HG02852 (cell line): ENCODE measurements at regions not wholly inside any gene's neighbourhood (a gene's known extent, or its start where the extent isn't known, plus 50 kb on each side); places are given as distances from the start of the nearest gene placed in this dataset.
"Not testable (repeated sequence)": the region's sequence is repeated elsewhere in the genome, so short reads cannot be mapped to it uniquely, and the experiment has no call there.

Experiments used
- ATAC-seq: cut with Tn5 transposase; IDR thresholded peaks from one replicate; pipeline ENCODE4 v1.9.1; 2021; ENCODE audit warnings: mild to moderate bottlenecking, moderate library complexity; ENCODE audit not compliant: unreplicated experiment

DNA sequence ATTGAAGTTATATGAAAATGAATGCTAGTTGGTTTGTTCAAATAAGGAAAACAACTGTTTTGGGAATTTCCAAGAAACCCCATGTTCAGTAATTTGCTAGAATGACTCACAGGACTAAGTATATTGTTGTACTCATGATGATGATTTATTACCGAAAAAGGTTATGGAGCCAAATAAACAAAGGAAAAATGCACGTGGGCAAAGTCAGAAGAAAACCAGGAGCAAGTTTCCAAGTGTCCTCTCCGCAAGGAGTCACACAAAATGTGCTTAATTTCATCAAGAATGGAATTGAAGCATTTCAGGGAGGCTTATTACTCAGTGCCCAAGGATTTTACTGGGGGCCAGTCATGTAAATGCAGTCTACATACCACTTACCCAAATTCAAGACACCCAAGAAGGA lies 1652.4 kb upstream of the TMEFF2 start:
- ATAC-seq = no peak

DNA sequence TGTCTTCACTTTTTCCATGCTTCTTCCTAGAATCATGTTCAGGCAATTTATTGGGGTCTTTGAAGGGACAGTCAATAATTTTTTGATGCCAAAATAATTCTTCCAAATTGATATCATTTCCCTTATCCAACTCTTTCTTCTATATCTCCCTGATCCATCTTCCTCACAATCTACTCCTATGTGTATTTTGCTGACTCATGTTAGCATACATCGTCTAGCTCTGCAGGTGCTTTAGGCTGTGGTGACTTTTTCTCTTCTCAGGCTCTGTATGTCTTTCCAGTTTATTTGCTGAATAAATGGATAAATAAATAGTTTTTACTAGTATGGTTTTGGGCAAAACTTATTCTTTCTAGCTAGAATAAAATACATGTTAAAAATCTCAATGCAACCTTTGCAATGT lies 1650.9 kb upstream of the TMEFF2 start:
- ATAC-seq = no peak

DNA sequence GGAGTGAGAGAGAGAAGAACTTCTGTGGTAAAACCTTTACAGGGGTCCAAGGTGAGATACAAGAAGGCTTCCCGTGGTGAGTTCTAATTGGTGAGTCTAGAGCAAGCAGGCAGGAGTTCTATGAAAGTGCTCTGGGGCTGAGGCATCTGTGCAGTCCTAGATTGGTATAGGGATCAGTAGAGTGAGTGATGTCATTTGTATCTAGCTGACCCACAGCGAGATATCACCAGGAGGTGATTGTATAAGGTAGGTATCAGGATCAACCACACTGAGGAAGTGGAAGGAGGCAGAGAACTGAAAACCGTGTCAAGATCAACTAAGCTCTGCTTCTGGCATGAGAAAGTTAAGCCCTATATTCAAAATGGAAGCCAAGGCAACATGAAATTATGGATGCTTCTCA lies 1648.9 kb upstream of the TMEFF2 start:
- ATAC-seq = no peak

DNA sequence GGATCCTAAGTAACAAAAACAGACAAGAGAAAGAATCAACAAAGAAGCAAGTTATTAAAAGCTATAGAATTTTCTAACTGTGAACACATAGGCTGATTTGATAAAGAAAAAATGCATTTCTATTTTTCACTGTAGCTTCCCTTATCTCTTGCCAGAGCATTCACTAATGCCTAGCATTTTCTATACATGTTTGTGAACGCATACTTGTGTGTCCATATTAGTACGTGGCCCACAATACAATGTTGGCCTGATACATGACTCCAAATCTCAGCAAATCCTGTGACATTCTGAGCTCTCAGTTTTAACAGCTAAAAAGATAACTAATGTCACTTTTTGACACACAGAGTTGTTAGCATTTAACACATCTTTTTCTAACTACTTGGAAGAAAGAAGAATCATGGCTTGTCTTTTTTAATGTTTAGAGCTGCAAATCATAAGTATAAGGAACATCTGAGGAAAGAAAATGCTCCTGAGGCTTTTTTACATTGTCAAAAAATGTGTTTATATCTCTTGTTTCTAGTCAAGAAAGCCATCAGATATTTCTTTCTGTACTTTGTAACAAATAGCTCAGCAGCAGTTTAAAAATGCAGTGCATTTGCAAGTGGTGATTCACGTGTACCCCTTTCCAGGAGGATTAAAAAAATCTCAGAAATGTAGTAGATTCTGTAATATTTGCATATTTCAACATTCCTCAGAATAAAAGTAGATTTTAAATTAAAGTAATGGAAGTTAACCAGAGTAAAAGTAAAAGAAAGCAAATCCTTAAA lies 1646.8 kb upstream of the TMEFF2 start:
- ATAC-seq = no peak

DNA sequence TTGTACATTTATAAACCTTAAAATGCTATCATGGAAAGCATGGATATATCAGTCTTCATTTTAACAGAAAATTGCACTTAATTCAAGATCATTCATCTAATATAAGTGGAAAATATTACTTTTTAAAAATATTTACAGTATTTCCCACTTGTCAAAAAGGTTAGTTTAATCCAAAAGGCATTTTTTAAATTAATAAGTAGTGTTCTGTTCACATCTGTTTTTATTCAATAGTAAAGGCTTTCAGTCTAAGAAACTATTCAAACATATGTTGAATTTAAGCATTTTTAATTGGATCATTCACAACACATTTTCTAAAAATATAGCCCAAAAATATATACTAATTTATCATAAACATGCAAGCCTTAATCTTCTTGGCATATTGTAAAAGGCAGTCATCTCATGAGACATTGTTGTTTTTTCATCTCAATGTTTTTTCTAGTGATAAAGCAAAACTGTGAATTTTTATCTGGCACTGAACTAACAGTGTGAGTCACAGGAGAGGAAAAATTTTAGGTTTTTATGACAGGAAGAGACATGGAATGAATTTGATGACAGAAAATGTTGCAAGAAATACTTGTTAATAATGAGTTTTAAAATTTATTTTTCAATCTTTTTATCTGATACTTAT lies 1642.5 kb upstream of the TMEFF2 start:
- ATAC-seq = no peak

DNA sequence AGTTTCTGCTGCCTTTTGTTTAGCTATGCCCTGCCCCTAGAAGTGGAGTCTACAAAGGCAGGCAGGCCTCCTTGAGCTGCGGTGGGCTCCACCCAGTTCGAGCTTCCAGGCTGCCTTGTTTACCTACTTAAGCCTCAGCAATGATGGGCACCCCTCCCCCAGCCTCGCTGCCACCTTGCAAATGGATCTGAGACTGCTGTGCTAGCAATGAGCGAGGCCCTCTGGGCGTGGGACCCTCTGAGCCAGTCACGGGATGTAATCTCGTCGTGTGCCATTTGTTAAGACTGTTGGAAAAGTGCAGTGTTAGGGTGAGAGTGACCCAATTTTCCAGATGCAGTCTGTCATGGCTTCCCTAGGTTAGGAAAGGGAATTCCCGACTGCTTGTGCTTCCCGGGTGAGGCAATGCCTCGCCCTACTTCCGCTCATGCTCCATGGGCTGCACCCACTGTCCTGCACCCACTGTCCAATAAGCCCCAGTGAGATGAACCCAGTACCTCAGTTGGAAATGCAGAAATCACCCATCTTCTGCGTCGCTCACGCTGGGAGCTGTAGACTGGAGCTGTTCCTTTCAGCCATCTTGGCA lies 1641.8 kb upstream of the TMEFF2 start:
- ATAC-seq = not testable (repeated sequence)

DNA sequence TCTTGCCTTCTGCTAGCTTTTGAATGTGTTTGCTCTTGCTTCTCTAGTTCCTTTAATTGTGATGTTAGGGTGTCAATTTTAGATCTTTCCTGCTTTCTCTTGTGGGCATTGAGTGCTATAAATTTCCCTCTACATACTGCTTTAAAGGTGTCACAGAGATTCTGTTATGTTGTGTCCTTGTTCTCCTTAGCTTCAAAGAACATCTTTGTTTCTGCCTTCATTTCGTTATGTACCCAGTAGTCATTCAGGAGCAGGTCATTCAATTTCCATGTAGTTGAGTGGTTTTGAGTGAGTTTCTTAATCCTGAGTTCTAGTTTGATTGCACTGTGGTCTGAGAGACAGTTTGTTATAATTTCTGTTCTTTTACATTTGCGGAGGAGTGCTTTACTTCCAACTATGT lies 1639.2 kb upstream of the TMEFF2 start:
- ATAC-seq = not testable (repeated sequence)

DNA sequence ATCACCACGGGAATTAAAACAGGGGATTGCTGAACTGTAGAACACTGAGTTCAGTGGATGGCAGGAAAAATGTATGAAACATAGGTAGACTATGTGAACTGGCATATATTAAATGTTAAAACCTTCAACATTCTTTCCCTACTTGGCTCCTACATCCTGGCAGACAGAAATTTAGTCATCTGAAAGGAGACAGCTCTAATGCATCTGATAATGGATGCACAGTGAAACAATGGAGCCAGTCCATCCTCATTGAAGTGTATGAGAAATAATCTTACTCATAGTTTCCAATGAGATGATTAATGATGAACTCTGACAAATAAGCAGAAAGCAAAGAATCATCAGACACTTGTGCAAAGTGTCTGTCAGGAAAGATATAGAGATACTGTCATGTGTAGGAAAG lies 1629.7 kb upstream of the TMEFF2 start:
- no peak for ATAC-seq

DNA sequence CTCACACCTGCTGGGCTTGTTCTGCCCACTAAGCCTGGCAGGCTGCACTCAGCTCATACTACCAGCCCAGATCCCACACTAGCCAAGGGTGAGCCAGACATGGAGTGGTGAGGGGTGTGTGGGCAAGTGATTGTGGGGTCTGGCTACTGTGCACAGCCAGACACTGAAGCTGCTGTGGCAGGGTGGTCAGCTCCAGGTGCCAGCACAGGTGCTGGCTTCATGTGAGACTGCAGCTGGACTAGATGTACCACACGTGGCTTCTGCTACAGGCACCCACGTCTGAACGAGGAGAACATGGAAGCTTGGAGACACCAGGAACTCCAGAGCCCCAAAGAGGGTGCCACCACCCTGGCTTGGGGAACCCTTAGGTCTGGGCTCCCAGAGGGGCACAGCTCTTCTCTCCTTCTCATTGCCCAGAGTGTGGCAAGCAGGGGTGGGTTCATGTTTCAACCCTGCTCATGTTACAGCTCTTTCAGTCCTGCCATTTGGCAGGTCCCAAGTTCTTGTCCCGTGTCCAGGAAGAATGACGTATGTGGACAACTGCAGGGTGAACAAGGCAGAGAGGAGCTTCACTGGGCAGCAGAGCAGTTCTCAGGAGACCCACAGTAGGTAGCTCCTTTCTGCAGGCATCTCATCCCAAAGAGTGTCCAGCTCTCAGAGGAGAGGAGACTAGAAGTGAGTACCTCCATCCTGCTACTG lies 1624.2 kb upstream of the TMEFF2 start:
- ATAC-seq = no peak

DNA sequence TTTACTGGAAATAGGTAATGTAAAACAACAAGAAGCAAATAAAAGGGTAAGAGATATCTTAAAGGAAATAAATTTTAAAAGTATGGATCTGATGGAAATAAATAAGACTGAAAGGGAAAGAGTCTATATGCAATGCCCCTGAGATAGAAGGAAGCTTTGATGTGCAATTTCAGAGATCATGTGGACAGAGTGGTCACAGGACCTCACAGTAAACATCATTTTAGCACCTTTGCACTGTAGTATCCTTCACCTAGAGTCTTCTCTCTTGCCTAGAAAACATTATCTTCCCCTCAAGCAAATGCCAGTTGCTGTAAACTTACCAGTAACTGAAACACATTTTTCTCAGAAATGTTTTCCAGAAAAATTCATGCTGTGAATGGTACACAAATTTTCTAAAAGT lies 1621.3 kb upstream of the TMEFF2 start:
- ATAC-seq = no peak

DNA sequence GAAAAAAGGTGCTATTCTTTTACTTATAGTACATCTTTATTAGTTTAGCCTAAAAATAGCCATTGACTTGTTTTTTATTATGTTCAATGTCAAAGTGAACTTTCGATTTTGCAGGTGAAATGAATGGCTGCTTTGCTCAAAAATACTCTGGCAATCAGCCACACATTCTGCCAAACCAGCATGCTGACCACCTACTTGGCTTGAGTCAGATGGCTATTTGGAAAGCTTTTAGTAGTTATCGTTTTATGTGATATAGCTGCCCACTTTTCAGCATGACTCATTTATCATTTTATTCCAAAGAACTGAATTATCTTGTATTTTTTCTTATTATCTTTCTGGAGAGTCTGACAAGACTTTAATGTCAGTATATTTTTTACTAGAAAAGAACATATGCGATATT lies 1615.8 kb upstream of the TMEFF2 start:
- no peak for ATAC-seq

DNA sequence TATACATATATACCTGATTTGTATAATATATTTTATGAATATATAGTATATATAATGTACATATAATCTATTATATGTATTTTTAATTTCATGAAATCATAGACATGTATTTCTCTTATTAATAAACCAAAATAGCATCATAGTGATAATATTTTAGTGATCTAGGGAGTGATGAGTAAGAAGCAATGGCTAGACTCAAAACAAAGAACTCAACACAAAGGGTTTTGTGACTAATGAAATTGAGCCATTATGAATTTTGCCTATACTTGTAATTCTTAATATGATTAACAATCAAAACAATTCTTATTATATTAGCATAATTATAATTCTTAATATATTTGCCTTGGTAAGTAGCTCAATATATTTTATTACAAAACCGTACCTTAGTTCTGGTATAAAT lies 1614.1 kb upstream of the TMEFF2 start:
- no peak for ATAC-seq

DNA sequence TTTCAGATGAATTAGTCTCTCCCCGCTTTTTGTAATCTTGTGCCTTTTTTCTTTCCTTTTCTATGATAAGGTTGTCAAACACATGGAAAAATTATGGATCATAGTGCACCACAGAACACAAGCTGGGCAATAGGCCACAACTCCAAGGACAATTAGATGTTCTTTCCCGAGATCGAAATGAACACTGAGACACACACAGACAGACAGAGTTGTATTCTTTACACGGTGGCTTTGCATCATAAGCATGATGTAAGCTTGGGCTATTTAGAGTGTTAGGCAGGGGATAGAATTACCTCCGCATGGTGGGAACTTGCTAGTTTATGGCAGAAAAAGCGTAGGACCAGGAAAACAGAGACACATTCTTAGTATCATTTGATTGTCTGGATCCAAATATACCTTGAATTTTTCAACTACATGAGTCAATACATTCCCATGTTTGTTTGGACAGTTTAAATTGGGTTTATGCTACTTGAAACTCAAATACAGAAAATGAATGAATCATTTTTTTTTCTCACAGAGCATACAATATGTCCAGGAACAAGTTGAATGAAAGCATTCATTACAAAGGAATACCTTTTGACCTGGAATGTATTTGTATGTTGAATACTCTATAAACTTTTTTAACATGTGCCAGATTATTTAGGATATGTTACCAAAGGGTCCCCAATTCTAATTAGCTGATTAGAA lies 1611.5 kb upstream of the TMEFF2 start:
- no peak for ATAC-seq

DNA sequence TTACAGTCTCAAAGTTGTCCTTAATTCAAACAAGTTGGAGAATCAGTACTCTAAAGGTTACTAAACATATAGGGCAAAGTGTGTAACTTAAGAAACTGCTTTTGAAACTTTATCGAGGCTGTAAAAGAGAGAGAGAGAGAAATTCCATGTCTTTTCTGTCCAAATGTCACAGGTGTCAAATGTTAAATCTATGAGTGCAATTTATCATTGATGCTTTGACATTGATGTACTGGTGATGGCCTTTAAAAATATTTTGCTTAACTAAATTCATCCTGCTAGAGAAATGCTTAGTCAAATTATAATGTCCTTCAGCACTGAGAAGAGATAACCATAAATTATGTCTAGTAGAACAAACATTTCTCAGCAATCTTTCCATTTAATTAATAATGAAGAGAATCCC lies 1602.1 kb upstream of the TMEFF2 start:
- no peak for ATAC-seq

DNA sequence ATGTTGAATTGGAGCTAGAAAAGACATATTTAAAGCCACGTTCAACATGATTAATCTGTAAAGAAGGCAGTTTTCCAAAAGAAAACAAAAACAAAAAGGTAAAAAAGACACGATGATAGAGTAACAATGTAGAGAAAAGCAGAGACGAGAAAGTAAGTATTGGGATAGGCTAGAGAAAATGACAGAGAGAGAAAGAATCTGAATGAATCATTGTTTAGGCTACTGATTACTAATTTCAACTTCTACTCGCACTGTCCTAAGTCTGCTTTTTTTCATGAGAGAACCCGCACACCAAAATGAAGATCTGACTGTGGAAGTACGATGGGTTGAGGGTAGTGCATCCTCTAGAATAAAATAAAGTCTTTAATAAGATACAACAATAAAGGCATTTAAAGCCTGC lies 1599.2 kb upstream of the TMEFF2 start:
- ATAC-seq = no peak

DNA sequence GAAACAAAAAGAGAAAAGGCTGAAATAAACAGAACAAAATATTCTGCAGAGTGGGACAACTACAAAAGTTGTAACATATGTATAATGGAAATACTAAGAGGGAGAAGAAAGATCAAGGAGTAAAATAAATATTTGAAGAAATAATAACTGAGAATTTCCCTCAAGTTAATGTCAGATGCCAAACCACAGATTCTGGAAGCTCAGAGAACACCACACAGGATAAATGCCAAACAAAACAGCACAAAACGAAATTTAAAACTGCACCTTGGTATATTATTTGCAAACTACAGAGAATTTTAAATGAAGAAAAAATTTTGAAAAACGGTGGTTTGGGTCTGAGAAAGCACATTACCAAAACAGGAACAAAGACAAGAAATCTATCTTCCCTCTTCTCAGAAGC lies 1588.9 kb upstream of the TMEFF2 start:
- no peak for ATAC-seq

DNA sequence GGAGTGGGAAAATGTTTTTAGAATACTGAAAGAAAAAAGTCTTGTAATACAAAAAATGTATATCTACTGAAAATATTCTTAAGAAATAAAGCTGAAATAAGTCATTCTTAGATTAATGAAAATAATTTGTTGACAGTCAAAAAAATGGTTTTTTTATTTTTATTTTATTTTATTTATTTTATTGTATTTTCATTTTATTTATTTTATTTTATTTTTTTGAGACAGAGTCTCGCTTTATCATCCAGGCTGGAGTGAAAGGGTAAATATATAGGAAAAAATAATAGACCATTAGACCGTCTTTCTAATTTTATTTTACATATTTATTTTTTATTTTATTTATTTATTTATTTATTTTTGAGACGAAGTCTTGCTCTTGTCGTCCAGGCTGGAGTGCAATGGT lies 1583.6 kb upstream of the TMEFF2 start:
- no peak for ATAC-seq

DNA sequence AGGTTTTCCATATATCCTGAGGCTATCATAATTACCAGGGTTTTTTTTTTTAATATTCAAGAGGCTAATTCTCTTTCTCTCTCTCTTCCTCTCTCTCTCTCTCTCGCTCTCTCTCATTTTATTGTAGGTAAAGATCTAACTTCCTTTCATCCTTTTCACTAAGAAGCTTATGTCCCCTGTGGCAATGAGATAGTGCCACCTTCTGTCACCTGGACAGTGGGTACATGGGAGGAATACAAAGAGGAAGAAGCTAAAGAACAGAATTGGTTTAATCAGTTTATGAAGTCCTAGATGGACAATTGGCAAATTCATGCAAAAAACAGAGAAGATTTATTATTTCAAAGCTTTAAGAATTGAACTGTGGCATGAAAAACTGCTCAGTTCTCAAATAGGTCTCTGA lies 1582.3 kb upstream of the TMEFF2 start:
- ATAC-seq = no peak

DNA sequence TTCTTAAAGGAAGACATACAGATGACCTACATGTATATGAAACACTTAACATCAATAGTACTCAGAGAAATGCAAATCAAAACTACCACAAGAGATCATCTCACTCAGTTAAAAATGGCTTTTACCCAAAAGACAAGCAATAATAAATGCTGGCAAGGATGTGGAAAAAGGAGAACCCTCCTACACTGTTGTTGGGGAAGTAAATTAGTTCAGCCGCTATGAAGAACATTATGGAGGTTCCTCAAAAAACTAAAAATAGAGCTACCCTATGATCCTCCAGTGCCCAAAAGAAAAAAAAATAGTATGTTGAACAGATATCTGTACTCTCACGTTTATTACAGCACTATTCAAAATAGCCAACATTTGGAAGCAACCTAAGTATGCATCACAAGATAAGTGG lies 1579.4 kb upstream of the TMEFF2 start:
- ATAC-seq = no peak

DNA sequence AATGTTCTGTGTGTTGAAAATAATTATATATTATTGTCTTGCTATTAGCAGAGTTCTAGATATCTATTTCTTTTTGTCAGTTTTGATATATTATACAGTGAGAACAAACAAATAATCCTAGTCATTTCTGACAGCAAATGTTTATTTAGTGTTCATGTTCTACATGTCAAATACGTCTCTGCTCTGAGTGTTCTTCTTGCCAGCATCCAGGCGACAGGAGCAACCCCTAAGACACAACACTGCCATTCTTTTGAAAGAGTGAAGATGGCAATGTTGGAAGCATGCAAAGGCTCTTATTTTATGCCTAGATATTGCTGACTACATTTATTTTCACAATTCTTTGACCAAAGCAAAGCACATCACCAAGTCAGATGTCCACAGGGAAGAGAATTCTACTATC lies 1556.6 kb upstream of the TMEFF2 start:
- ATAC-seq = no peak

DNA sequence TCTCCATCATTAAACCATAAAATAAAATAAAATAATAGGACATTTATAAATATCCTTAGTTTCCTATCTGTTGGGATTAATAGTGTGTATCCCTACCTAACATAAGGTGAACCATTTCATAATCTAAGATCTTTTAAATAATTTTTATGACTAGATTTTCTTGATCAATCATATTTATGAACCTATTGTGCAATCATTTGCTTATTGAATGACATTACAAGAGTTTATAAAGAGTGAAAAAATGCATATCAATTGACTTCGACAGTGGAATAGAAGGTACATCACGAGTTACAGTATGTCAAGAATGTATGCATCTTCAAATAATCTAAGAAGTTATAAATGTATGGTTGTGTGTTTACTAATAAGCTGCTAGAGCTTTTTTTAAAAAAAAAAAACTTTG lies 1554.8 kb upstream of the TMEFF2 start:
- no peak for ATAC-seq
